GM23338 (cell line): ENCODE measurements at regions not wholly inside any gene's neighbourhood (a gene's known extent, or its start where the extent isn't known, plus 50 kb on each side); places are given as distances from the start of the nearest gene placed in this dataset.

ENCODE experiments used
- ATAC-seq: fragments of 200-7000 bp; cut with Tn5 transposase; 3 replicates; pipeline ENCODE4 v1.9.1; 2020
- DNase-seq: peaks from one replicate; pipeline ENCODE4 v3.0.0-alpha.2; 2015; ENCODE audit warnings: low spot score
- H2AFZ ChIP-seq: fragments of 200-600 bp; sonication (generic); 2 replicates; pipeline ENCODE4 v1.8.0; 2016; ENCODE audit warnings: antibody characterized with exemption, mild to moderate bottlenecking, moderate library complexity
- H3F3A ChIP-seq: fragments of 200-600 bp; sonication (generic); replicated peaks from 2 replicates; pipeline ENCODE4 v1.8.0; 2017; ENCODE audit warnings: antibody characterized with exemption, mixed run types, low read depth
- H3K27ac ChIP-seq: fragments of 200-600 bp; sonication (generic); 2 replicates; pipeline ENCODE4 v1.6.1; 2016; ENCODE audit warnings: low read depth
- H3K27me3 ChIP-seq: fragments of 200-600 bp; sonication (generic); 2 replicates; pipeline ENCODE4 v1.8.0; 2016; ENCODE audit warnings: mild to moderate bottlenecking, mixed run types, moderate library complexity; ENCODE audit not compliant: insufficient read depth
- H3K36me3 ChIP-seq: fragments of 200-600 bp; sonication (generic); 2 replicates; pipeline ENCODE4 v1.8.0; 2016; ENCODE audit warnings: mild to moderate bottlenecking; ENCODE audit not compliant: insufficient read depth
- H3K4me1 ChIP-seq: fragments of 200-600 bp; sonication (generic); 2 replicates; pipeline ENCODE4 v1.8.0; 2016; ENCODE audit warnings: mild to moderate bottlenecking, moderate library complexity; ENCODE audit not compliant: insufficient read depth
- H3K4me2 ChIP-seq: fragments of 200-600 bp; sonication (generic); 2 replicates; pipeline ENCODE4 v1.7.1; 2017; ENCODE audit warnings: mixed run types
- H3K4me3 ChIP-seq: fragments of 200-600 bp; sonication (generic); 2 replicates; pipeline ENCODE4 v1.6.1; 2016; ENCODE audit warnings: mixed run types
- H3K79me2 ChIP-seq: fragments of 200-600 bp; sonication (generic); replicated peaks from 2 replicates; pipeline ENCODE4 v1.8.0; 2017; ENCODE audit warnings: mild to moderate bottlenecking; ENCODE audit not compliant: insufficient read depth
- H3K9me2 ChIP-seq: fragments of 200-600 bp; sonication (generic); 2 replicates; pipeline ENCODE4 v1.8.0; 2017; ENCODE audit not compliant: insufficient read depth
- H4K20me1 ChIP-seq: fragments of 200-600 bp; sonication (generic); replicated peaks from 2 replicates; pipeline ENCODE4 v1.8.0; 2017; ENCODE audit warnings: mild to moderate bottlenecking; ENCODE audit not compliant: insufficient read depth
- H3K27ac Mint-ChIP-seq: 2 replicates; pipeline ENCODE4 v1.8.0; 2020; ENCODE audit warnings: inconsistent platforms, mild to moderate bottlenecking, moderate library complexity, mixed read lengths
- H3K27me3 Mint-ChIP-seq: 3 replicates; pipeline ENCODE4 v1.8.0; 2022; ENCODE audit warnings: low read depth, mild to moderate bottlenecking, moderate library complexity, mixed read lengths, inconsistent platforms; ENCODE audit not compliant: insufficient read depth, poor library complexity
- H3K36me3 Mint-ChIP-seq: 3 replicates; pipeline ENCODE4 v1.8.0; 2021; ENCODE audit warnings: low read depth, mild to moderate bottlenecking, inconsistent platforms, moderate library complexity, mixed read lengths
- H3K4me1 Mint-ChIP-seq: 3 replicates; pipeline ENCODE4 v1.8.0; 2020; ENCODE audit warnings: mild to moderate bottlenecking, inconsistent platforms, mixed read lengths
- H3K4me3 Mint-ChIP-seq: 3 replicates; pipeline ENCODE4 v1.8.0; 2021; ENCODE audit warnings: moderate library complexity, mild to moderate bottlenecking, inconsistent platforms, mixed read lengths
- H3K9me3 Mint-ChIP-seq: 3 replicates; pipeline ENCODE4 v1.8.0; 2020; ENCODE audit warnings: moderate library complexity, mild to moderate bottlenecking, inconsistent platforms, mixed read lengths
- CREB1 ChIP-seq: fragments of 250-450 bp; sonication (Bioruptor Pico); IDR thresholded peaks from 2 replicates; pipeline ENCODE4 v1.5.0; 2020; ENCODE audit warnings: low read depth, mild to moderate bottlenecking, moderate library complexity
- CTCF ChIP-seq, 2 experiments: fragments of 200-600 bp in 1 of 2; sonication (generic) in 1 of 2; conservative IDR thresholded peaks; 2 replicates each; pipeline versions ENCODE4 v1.5.1 to v1.6.1; 2016 to 2017; ENCODE audit warnings: antibody characterized with exemption in 2 of 2, low read depth in 2 of 2, mild to moderate bottlenecking in 2 of 2, moderate library complexity in 1 of 2
- ETS1 ChIP-seq: IDR thresholded peaks from 2 replicates; pipeline ENCODE4 v1.6.1; 2016; ENCODE audit warnings: antibody characterized with exemption
- EZH2 ChIP-seq: fragments of 200-600 bp; sonication (generic); IDR thresholded peaks from one replicate; pipeline ENCODE4 v1.8.0; 2017; ENCODE audit warnings: antibody characterized with exemption, mild to moderate bottlenecking, low read depth; ENCODE audit not compliant: unreplicated experiment
- JUNB ChIP-seq: IDR thresholded peaks from one replicate; pipeline ENCODE4 v1.6.1; 2016; ENCODE audit warnings: antibody characterized with exemption; ENCODE audit not compliant: unreplicated experiment
- NANOG ChIP-seq: IDR thresholded peaks from 2 replicates; pipeline ENCODE4 v1.6.1; 2016; ENCODE audit warnings: antibody characterized with exemption, borderline replicate concordance
- REST ChIP-seq: IDR thresholded peaks from one replicate; pipeline ENCODE4 v1.6.1; 2018; ENCODE audit warnings: antibody characterized with exemption; ENCODE audit not compliant: unreplicated experiment
- STAT1 ChIP-seq: IDR thresholded peaks from one replicate; pipeline ENCODE4 v1.6.1; 2016; ENCODE audit warnings: antibody characterized with exemption; ENCODE audit not compliant: unreplicated experiment
- ZNF114 ChIP-seq: fragments of 250-450 bp; sonication (Bioruptor Pico); IDR thresholded peaks from 2 replicates; pipeline ENCODE4 v1.5.0; 2020; ENCODE audit warnings: mild to moderate bottlenecking, moderate library complexity
- ZNF331 ChIP-seq: fragments of 250-450 bp; sonication (Bioruptor Pico); IDR thresholded peaks from 2 replicates; pipeline ENCODE4 v1.5.0; 2020; ENCODE audit warnings: low read depth, mild to moderate bottlenecking, moderate library complexity

- TF ChIP-seq REST (no peak), STAT1 (no peak), CREB1 (CRISPR knock-in tag) (no peak), ZNF114 (CRISPR knock-in tag) (no peak), ZNF331 (CRISPR knock-in tag) (no peak), CTCF (conservative IDR thresholded peaks at IDR 0.05; ENCODE audit: low read depth in 2 of 2) (no peak), ETS1 (no peak)
These were observed 356.3 kb upstream of the SETBP1 start (continued) for GRCh38 chr18:44324361-44324760.

GRCh38 chr18:44325903-44326635 is 354.6 kb upstream of the SETBP1 start:
- H3K4me3 Mint-ChIP-seq = no peak overlapping the region
- no peaks in the 10 kb centered on the region for H3K4me1 ChIP-seq
- peaks cover 1% of the 10 kb centered on the region for H3K27me3 Mint-ChIP-seq
- H3K36me3 Mint-ChIP-seq = no peaks in the 10 kb centered on the region
- TF ChIP-seq CREB1 (CRISPR knock-in tag) (no peak), EZH2 (no peak), ZNF331 (CRISPR knock-in tag) (no peak), JUNB (no peak), NANOG (no peak), CTCF (conservative IDR thresholded peaks at IDR 0.05; ENCODE audit: low read depth in 2 of 2) (peak; percentile 77 to 78), STAT1 (no peak)
- H3K27ac Mint-ChIP-seq = no peak overlapping the region
- H3K27ac ChIP-seq = no peak overlapping the region
- H2AFZ ChIP-seq = no peak overlapping the region
- H3K4me1 Mint-ChIP-seq = no peaks in the 10 kb centered on the region
- H3K79me2 ChIP-seq = no peaks in the 10 kb centered on the region
- H3K4me3 ChIP-seq = no peak overlapping the region
- DNase-seq = peak; percentile 94
- no peaks in the 10 kb centered on the region for H3K36me3 ChIP-seq
- no peak overlapping the region for H3K4me2 ChIP-seq
- peaks cover 10% of the 10 kb centered on the region; the same call in 2 of the 3 replicates for H3K9me3 Mint-ChIP-seq
- no peaks in the 10 kb centered on the region for H3K9me2 ChIP-seq
- no peaks in the 10 kb centered on the region for H4K20me1 ChIP-seq
- ATAC-seq = peak; percentile 77
- H3K27me3 ChIP-seq = no peaks in the 10 kb centered on the region
- H3F3A ChIP-seq = no peaks in the 10 kb centered on the region
